ENCODE measurements at regions not wholly inside any gene's neighbourhood (a gene's known extent, or its start where the extent isn't known, plus 50 kb on each side); places are given as distances from the start of the nearest gene placed in this dataset.

DNA sequence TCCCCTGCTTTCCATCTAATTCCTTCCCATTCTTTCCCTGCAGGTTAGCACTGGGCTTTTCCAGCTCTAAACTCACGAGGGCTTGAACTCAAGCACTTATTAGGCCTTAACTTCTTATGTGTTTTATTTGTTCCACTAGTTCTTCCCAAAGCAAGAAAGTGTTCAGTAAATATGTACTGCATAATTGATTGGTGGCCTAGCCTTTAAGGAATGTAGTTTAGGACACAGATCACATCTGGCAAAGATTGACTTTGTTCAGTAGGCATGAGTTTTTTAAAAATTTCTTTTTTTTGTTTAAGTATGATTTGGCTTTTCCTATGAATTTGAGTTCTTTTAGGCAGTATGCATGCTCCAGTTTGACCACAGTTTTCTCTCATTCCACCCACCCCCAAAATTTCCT lies 285.2 kb downstream of the NPR3 start:
- no peaks in the 10 kb centered on the region; the same call in 1 of the 2 replicates for H3K9me3 ChIP-seq (ENCODE audit: insufficient read depth, low read depth)
- H3K27ac ChIP-seq: no peak overlapping the region

DNA sequence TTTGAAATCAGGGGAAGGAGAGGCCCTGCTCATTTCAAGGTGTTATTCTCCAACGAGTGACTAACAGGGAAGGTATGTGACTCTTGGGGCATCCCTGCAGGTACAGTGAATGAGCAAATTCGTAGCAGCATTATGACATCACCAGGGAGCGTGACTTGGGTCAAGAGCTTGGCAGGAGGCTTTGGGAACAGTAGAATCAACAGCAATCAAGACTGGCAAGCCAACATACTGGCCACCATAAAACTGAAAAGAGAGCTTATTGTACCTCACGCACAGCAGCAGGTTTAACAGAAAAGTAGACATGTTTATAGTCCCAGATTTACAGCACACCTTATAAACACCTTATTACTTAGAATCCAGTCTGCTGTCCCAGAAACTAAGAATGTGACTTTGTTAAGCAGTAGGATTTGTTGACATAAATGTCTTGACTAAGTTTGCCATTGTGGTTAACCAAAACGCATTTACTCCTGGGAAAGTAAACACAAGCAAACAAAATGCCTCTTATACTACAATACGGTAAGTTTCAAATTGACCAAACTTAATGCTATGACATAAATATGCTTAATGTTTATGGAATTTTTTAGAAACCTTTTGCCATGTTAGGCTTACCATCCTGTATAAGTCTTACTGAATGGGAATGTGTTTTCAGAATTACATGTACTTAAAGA lies 297.8 kb downstream of the NPR3 start:
- TSS peak; percentile 86 for BruUV-seq (replicated peaks)
- Histone ChIP-seq H3K27ac (peak overlapping the region; percentile 48), H4K20me1 (ENCODE audit: insufficient read depth) (no peaks in the 10 kb centered on the region), H3K4me3 (no peak overlapping the region), H3K9me3 (ENCODE audit: insufficient read depth, low read depth) (peaks cover 3% of the 10 kb centered on the region; the same call in 1 of the 2 replicates), H3F3A (ENCODE audit: insufficient read depth, low read depth) (peaks cover 8% of the 10 kb centered on the region; the same call in 1 of the 2 replicates), H3K4me2 (peak overlapping the region; percentile 3; the same call in 1 of the 2 replicates), H3K36me3 (ENCODE audit: low read depth) (no peaks in the 10 kb centered on the region), H3K27me3 (ENCODE audit: insufficient read depth, low read depth) (no peaks in the 10 kb centered on the region), H3K79me2 (ENCODE audit: low read depth) (no peaks in the 10 kb centered on the region), H2AFZ (peak overlapping the region; percentile 19; the same call in 1 of the 2 replicates), H3K4me1 (replicated peaks; ENCODE audit: insufficient read depth) (peaks cover 14% of the 10 kb centered on the region), H3K9me2 (ENCODE audit: insufficient read depth) (no peaks in the 10 kb centered on the region)
- intact Hi-C loops (cut with micrococcal nuclease; ENCODE audit: unreplicated experiment): loop anchor here (1.0 to 5.0 kb wide), 6 partner anchors 41 to 300 kb away; no protein-coding TSS in a partner anchor
- TF ChIP-seq, protein P1, sequence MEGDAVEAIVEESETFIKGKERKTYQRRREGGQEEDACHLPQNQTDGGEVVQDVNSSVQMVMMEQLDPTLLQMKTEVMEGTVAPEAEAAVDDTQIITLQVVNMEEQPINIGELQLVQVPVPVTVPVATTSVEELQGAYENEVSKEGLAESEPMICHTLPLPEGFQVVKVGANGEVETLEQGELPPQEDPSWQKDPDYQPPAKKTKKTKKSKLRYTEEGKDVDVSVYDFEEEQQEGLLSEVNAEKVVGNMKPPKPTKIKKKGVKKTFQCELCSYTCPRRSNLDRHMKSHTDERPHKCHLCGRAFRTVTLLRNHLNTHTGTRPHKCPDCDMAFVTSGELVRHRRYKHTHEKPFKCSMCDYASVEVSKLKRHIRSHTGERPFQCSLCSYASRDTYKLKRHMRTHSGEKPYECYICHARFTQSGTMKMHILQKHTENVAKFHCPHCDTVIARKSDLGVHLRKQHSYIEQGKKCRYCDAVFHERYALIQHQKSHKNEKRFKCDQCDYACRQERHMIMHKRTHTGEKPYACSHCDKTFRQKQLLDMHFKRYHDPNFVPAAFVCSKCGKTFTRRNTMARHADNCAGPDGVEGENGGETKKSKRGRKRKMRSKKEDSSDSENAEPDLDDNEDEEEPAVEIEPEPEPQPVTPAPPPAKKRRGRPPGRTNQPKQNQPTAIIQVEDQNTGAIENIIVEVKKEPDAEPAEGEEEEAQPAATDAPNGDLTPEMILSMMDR (conservative IDR thresholded peaks at IDR 0.05): no peak
- no peak for TF ChIP-seq EZH2 (IDR thresholded peaks at IDR 0.05; ENCODE audit: low read depth)
- ChIA-PET CTCF (no interaction called here), POLR2A (ENCODE audit: unreplicated experiment) (no interaction called here)
- peak; percentile 73 to 92 for DNase-seq

More for the DNA sequence above, 285.2 kb downstream of the NPR3 start:
- BruUV-seq (replicated peaks): no TSS peak
- Histone ChIP-seq H3K79me2 (ENCODE audit: low read depth) (no peaks in the 10 kb centered on the region), H3K27me3 (ENCODE audit: insufficient read depth, low read depth) (no peaks in the 10 kb centered on the region), H3K4me1 (replicated peaks; ENCODE audit: insufficient read depth) (no peaks in the 10 kb centered on the region), H3F3A (ENCODE audit: insufficient read depth, low read depth) (no peaks in the 10 kb centered on the region), H3K4me2 (no peak overlapping the region), H3K4me3 (no peak overlapping the region), H2AFZ (no peak overlapping the region), H4K20me1 (ENCODE audit: insufficient read depth) (no peaks in the 10 kb centered on the region), H3K36me3 (ENCODE audit: low read depth) (no peaks in the 10 kb centered on the region), H3K9me2 (ENCODE audit: insufficient read depth) (no peaks in the 10 kb centered on the region; the same call in 1 of the 2 replicates)
- ChIA-PET CTCF (interaction anchor here (0.6 kb wide), 1 partner anchor 15 kb away, joined by 3 read pairs; no protein-coding TSS in a partner anchor), POLR2A (ENCODE audit: unreplicated experiment) (no interaction called here)
- DNase-seq: no peak
- intact Hi-C loops (cut with micrococcal nuclease; ENCODE audit: unreplicated experiment): no loop called here
- no peak for TF ChIP-seq EZH2 (IDR thresholded peaks at IDR 0.05; ENCODE audit: low read depth)
- TF ChIP-seq, protein P1 (conservative IDR thresholded peaks at IDR 0.05): no peak

DNA sequence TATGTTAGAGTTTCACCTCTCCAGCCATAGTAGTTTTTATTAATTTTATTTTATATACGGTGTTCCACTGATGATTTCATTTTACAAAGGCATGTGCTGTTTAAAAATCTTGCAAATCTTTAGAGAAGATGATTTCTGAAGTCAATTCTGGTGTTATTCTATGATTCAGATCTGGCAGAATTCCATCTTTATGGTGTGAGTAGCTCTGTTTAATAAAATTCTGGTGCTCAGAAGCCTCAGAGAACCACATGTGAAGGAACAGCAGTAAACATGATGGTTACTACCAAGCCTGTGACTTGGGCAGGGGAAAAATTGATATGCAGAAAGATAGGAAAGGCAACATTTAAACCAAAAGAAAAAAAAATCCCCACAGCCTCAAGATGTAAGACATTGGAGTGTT lies 299.7 kb downstream of the NPR3 start:
- TF ChIP-seq, protein P1 (conservative IDR thresholded peaks at IDR 0.05): no peak
- no peak for TF ChIP-seq EZH2 (IDR thresholded peaks at IDR 0.05; ENCODE audit: low read depth)
- no TSS peak for BruUV-seq (replicated peaks)
- peak overlapping the region; percentile 22; the same call in 1 of the 2 replicates for H2AFZ ChIP-seq
- H3K4me1 ChIP-seq (replicated peaks; ENCODE audit: insufficient read depth): peaks cover 14% of the 10 kb centered on the region
- CTCF ChIA-PET: no interaction called here
- POLR2A ChIA-PET (ENCODE audit: unreplicated experiment): no interaction called here
- no peaks in the 10 kb centered on the region for H4K20me1 ChIP-seq (ENCODE audit: insufficient read depth)
- H3K9me3 ChIP-seq (ENCODE audit: insufficient read depth, low read depth): peaks cover 3% of the 10 kb centered on the region; the same call in 1 of the 2 replicates
- no peak overlapping the region for H3K27ac ChIP-seq
- intact Hi-C loops (cut with micrococcal nuclease; ENCODE audit: unreplicated experiment): no loop called here
- no peaks in the 10 kb centered on the region for H3K9me2 ChIP-seq (ENCODE audit: insufficient read depth)
- no peaks in the 10 kb centered on the region for H3K27me3 ChIP-seq (ENCODE audit: insufficient read depth, low read depth)
- H3K36me3 ChIP-seq (ENCODE audit: low read depth): no peaks in the 10 kb centered on the region
- H3K4me2 ChIP-seq: no peak overlapping the region
- H3F3A ChIP-seq (ENCODE audit: insufficient read depth, low read depth): peaks cover 8% of the 10 kb centered on the region; the same call in 1 of the 2 replicates
- H3K4me3 ChIP-seq: no peak overlapping the region
- no peak for DNase-seq
- H3K79me2 ChIP-seq (ENCODE audit: low read depth): no peaks in the 10 kb centered on the region
